Posterior cingulate gyrus (tissue), 11 donors: ENCODE measurements at regions not wholly inside any gene's neighbourhood (a gene's known extent, or its start where the extent isn't known, plus 50 kb on each side); places are given as distances from the start of the nearest gene placed in this dataset.
"Not testable (repeated sequence)": the region's sequence is repeated elsewhere in the genome, so short reads cannot be mapped to it uniquely, and the experiment has no call there.

ENCODE experiments used
- DNase-seq, 10 donors: peaks; one replicate each; pipeline versions ENCODE4 v3.0.0 to v3.0.0-alpha.2; 2020 to 2021; ENCODE audit warnings: mixed read lengths in 3 of 10
- intact Hi-C: fragments of 100-400 bp; cut with DNase I; formaldehyde crosslinking; loops from one replicate; pipeline ENCODE4 v1.15.1; 2023

- intact Hi-C loops, DNase-seq: not testable (repeated sequence)
Observed at GRCh38 chr9:40939201-40939887, 189.1 kb downstream of the FOXD4L6 start.

- DNase-seq, result no peak
- intact Hi-C loops, result no loop called here
Observed at GRCh38 chr9:40935336-40935735, 193.1 kb downstream of the FOXD4L6 start.

- intact Hi-C loops, DNase-seq: not testable (repeated sequence)
Observed at GRCh38 chr9:40934480-40934879, 194.0 kb downstream of the FOXD4L6 start.

- DNase-seq, intact Hi-C loops: not testable (repeated sequence)
Observed at GRCh38 chr9:40930426-40930825, 198.1 kb downstream of the FOXD4L6 start.

- DNase-seq, intact Hi-C loops: not testable (repeated sequence)
Observed at GRCh38 chr9:40929488-40929845, 199.0 kb downstream of the FOXD4L6 start.

GRCh38 chr9:40928803-40929487, 199.5 kb downstream of the FOXD4L6 start:
- DNase-seq, result no peak
- intact Hi-C loops, result no loop called here

GRCh38 chr9:40927851-40928802, 200.4 kb downstream of the FOXD4L6 start:
- no peak for DNase-seq
- intact Hi-C loops, result no loop called here

- intact Hi-C loops, result no loop called here
- DNase-seq, result no peak
Observed at GRCh38 chr9:40927260-40927631, 201.2 kb downstream of the FOXD4L6 start.

GRCh38 chr9:40926404-40927259, 201.8 kb downstream of the FOXD4L6 start:
- intact Hi-C loops, result no loop called here
- DNase-seq, result no peak

GRCh38 chr9:40925149-40925548, 203.3 kb downstream of the FOXD4L6 start:
- intact Hi-C loops, result no loop called here
- DNase-seq, result no peak

- intact Hi-C loops, DNase-seq: not testable (repeated sequence)
Observed at GRCh38 chr9:40916399-40916783, 212.1 kb downstream of the FOXD4L6 start.

GRCh38 chr9:40915660-40916398, 212.7 kb downstream of the FOXD4L6 start:
- DNase-seq, result peak in 2 of 10 donors; percentile 65 to 80
- intact Hi-C loops, result not testable (repeated sequence)

GRCh38 chr9:40914772-40915659, 213.5 kb downstream of the FOXD4L6 start:
- intact Hi-C loops, result no loop called here
- no peak for DNase-seq

GRCh38 chr9:40913928-40914673, 214.4 kb downstream of the FOXD4L6 start:
- intact Hi-C loops, result no loop called here

GRCh38 chr9:40913096-40913719, 215.3 kb downstream of the FOXD4L6 start:
- no peak for DNase-seq
- intact Hi-C loops, result no loop called here

More at GRCh38 chr9:40913928-40914673, 214.4 kb downstream of the FOXD4L6 start:
- no peak for DNase-seq

GRCh38 chr9:40912679-40913078, 215.8 kb downstream of the FOXD4L6 start:
- intact Hi-C loops, result not testable (repeated sequence)

GRCh38 chr9:40911647-40912046, 216.8 kb downstream of the FOXD4L6 start:
- intact Hi-C loops, result no loop called here
- no peak for DNase-seq

More at GRCh38 chr9:40912679-40913078, 215.8 kb downstream of the FOXD4L6 start:
- DNase-seq, result not testable (repeated sequence)
